ENCODE measurements at regions not wholly inside any gene's neighbourhood (a gene's known extent, or its start where the extent isn't known, plus 50 kb on each side); places are given as distances from the start of the nearest gene placed in this dataset.

DNA sequence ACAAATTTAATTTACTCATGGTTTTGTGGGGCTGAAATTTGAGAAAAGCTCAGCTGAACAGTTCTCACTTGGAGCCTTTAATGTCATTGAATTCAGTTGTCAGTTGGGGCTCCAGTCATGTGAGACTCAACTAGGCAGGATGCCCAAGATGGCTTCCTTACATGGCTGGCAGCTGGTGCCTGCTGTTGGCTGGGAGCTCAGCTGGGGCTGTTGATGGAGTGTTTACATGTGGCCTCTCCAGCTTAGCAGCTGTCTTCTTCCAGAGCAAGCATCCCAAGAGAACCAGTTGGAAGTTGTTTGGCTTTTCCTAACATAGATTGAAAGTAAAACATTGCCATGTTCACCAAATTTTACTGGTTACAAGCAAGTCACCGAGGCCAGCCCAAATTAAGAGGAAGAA, 81.8 kb upstream of the KCNA3 start:
- no peak for TF ChIP-seq POLR2AphosphoS5 (IDR thresholded peaks at IDR 0.05)
- TF ChIP-seq, protein P1, sequence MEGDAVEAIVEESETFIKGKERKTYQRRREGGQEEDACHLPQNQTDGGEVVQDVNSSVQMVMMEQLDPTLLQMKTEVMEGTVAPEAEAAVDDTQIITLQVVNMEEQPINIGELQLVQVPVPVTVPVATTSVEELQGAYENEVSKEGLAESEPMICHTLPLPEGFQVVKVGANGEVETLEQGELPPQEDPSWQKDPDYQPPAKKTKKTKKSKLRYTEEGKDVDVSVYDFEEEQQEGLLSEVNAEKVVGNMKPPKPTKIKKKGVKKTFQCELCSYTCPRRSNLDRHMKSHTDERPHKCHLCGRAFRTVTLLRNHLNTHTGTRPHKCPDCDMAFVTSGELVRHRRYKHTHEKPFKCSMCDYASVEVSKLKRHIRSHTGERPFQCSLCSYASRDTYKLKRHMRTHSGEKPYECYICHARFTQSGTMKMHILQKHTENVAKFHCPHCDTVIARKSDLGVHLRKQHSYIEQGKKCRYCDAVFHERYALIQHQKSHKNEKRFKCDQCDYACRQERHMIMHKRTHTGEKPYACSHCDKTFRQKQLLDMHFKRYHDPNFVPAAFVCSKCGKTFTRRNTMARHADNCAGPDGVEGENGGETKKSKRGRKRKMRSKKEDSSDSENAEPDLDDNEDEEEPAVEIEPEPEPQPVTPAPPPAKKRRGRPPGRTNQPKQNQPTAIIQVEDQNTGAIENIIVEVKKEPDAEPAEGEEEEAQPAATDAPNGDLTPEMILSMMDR (IDR thresholded peaks at IDR 0.05 in 8 of 11, conservative IDR thresholded peaks at IDR 0.05 in 3 of 11): no peak
